GM21447 (cell line): ENCODE measurements at regions not wholly inside any gene's neighbourhood (a gene's known extent, or its start where the extent isn't known, plus 50 kb on each side); places are given as distances from the start of the nearest gene placed in this dataset.

Source experiments
- ATAC-seq: cut with Tn5 transposase; IDR thresholded peaks from one replicate; pipeline ENCODE4 v1.9.1; 2021; ENCODE audit not compliant: unreplicated experiment

GRCh38 chr18:10370716-10371115, 83.7 kb upstream of the APCDD1 start:
- no peak for ATAC-seq

GRCh38 chr18:10371165-10371564, 83.3 kb upstream of the APCDD1 start:
- ATAC-seq = no peak

GRCh38 chr18:10374195-10374594, 80.2 kb upstream of the APCDD1 start:
- no peak for ATAC-seq

GRCh38 chr18:10374636-10375293, 79.7 kb upstream of the APCDD1 start:
- ATAC-seq = no peak

GRCh38 chr18:10376731-10377130, 77.7 kb upstream of the APCDD1 start:
- ATAC-seq = no peak

- no peak for ATAC-seq
Measured at GRCh38 chr18:10377956-10378355, 76.5 kb upstream of the APCDD1 start.

- ATAC-seq = no peak
Measured at GRCh38 chr18:10378688-10379420, 75.6 kb upstream of the APCDD1 start.

- no peak for ATAC-seq
Measured at GRCh38 chr18:10379522-10379921, 74.9 kb upstream of the APCDD1 start.

GRCh38 chr18:10381516-10381915, 72.9 kb upstream of the APCDD1 start:
- ATAC-seq = no peak

GRCh38 chr18:10381951-10382350, 72.5 kb upstream of the APCDD1 start:
- no peak for ATAC-seq

GRCh38 chr18:10386049-10386448, 68.4 kb upstream of the APCDD1 start:
- no peak for ATAC-seq

GRCh38 chr18:10386956-10387355, 67.5 kb upstream of the APCDD1 start:
- ATAC-seq = no peak

GRCh38 chr18:10387399-10387798, 67.0 kb upstream of the APCDD1 start:
- ATAC-seq = no peak

GRCh38 chr18:10388373-10388772, 66.1 kb upstream of the APCDD1 start:
- no peak for ATAC-seq

- no peak for ATAC-seq
Measured at GRCh38 chr18:10391506-10391905, 62.9 kb upstream of the APCDD1 start.

GRCh38 chr18:10397004-10397403, 57.4 kb upstream of the APCDD1 start:
- no peak for ATAC-seq

- no peak for ATAC-seq
Measured at GRCh38 chr18:10398571-10398970, 55.9 kb upstream of the APCDD1 start.

GRCh38 chr18:10399465-10399864, 55.0 kb upstream of the APCDD1 start:
- ATAC-seq = no peak

- peak; percentile 66 for ATAC-seq
Measured at GRCh38 chr18:10400534-10401307, 53.7 kb upstream of the APCDD1 start.

GRCh38 chr18:10401521-10401920, 52.9 kb upstream of the APCDD1 start:
- ATAC-seq = no peak

GRCh38 chr18:10401930-10402329, 52.5 kb upstream of the APCDD1 start:
- ATAC-seq = no peak
